Kidney epithelial cell (primary cell): ENCODE measurements at regions not wholly inside any gene's neighbourhood (a gene's known extent, or its start where the extent isn't known, plus 50 kb on each side); places are given as distances from the start of the nearest gene placed in this dataset.

Experiments used
- DNase-seq: peaks from one replicate; pipeline ENCODE4 v3.0.0-alpha.2; 2010; ENCODE audit warnings: low read depth
- H3K27me3 ChIP-seq: 2 replicates; pipeline ENCODE4 v1.6.0; 2011; ENCODE audit warnings: low read length; ENCODE audit not compliant: control insufficient read depth, insufficient read depth
- H3K36me3 ChIP-seq: 2 replicates; pipeline ENCODE4 v1.5.1; 2011; ENCODE audit warnings: low read length; ENCODE audit not compliant: control insufficient read depth, insufficient read depth
- H3K4me3 ChIP-seq: 2 replicates; pipeline ENCODE4 v1.5.1; 2011; ENCODE audit warnings: low read depth, mild to moderate bottlenecking, control low read depth, low read length
- CTCF ChIP-seq: IDR thresholded peaks from 2 replicates; pipeline ENCODE4 v1.5.1; 2011; ENCODE audit warnings: mild to moderate bottlenecking, moderate library complexity, low read length, control low read depth, inconsistent platforms; ENCODE audit not compliant: insufficient read depth, poor library complexity, severe bottlenecking

- H3K4me3 ChIP-seq = no peak overlapping the region
- DNase-seq = no peak
- TF ChIP-seq CTCF = no peak
- H3K36me3 ChIP-seq = no peaks in the 10 kb centered on the region
- no peaks in the 10 kb centered on the region for H3K27me3 ChIP-seq
Measured at GRCh38 chr3:27561576-27561975, 77.4 kb upstream of the SLC4A7 start.

GRCh38 chr3:27560484-27561056, 76.4 kb upstream of the SLC4A7 start:
- no peak overlapping the region for H3K4me3 ChIP-seq
- H3K36me3 ChIP-seq = no peaks in the 10 kb centered on the region
- DNase-seq = no peak
- no peak for TF ChIP-seq CTCF
- no peaks in the 10 kb centered on the region for H3K27me3 ChIP-seq

GRCh38 chr3:27559835-27560234, 75.7 kb upstream of the SLC4A7 start:
- Histone ChIP-seq H3K36me3 (no peaks in the 10 kb centered on the region), H3K27me3 (no peaks in the 10 kb centered on the region), H3K4me3 (no peak overlapping the region)
- TF ChIP-seq CTCF = no peak
- no peak for DNase-seq

GRCh38 chr3:27559381-27559780, 75.2 kb upstream of the SLC4A7 start:
- DNase-seq = no peak
- Histone ChIP-seq H3K4me3 (no peak overlapping the region), H3K36me3 (no peaks in the 10 kb centered on the region), H3K27me3 (no peaks in the 10 kb centered on the region)
- TF ChIP-seq CTCF = no peak

GRCh38 chr3:27557411-27557810, 73.2 kb upstream of the SLC4A7 start:
- no peak for DNase-seq
- H3K27me3 ChIP-seq = no peaks in the 10 kb centered on the region
- no peak for TF ChIP-seq CTCF
- H3K4me3 ChIP-seq = no peak overlapping the region
- H3K36me3 ChIP-seq = no peaks in the 10 kb centered on the region

GRCh38 chr3:27556887-27557286, 72.7 kb upstream of the SLC4A7 start:
- Histone ChIP-seq H3K36me3 (no peaks in the 10 kb centered on the region), H3K27me3 (no peaks in the 10 kb centered on the region), H3K4me3 (no peak overlapping the region)
- TF ChIP-seq CTCF = no peak
- DNase-seq = no peak
